ENCODE measurements at regions not wholly inside any gene's neighbourhood (a gene's known extent, or its start where the extent isn't known, plus 50 kb on each side); places are given as distances from the start of the nearest gene placed in this dataset.
A peak's percentile ranks its signal among the peaks of the same experiment; 100 is the strongest.

DNA sequence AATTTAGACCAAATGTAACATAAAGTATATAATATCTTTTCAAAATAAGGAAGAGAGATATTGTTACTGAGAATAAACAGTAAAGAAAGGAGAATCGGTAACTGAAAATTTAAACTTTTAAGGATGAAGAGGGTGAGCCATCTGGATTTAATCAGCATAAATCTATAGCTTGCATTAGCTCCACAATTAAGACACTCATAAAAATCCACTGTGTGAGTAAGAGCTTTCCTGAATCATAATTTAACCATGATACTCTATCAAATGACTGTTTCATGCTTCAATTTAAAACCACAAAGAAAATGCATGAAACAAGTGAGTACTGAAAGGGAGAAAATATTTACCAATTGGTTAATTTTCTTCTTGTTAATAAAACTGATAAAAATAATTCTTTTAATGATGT is 951.5 kb upstream of the SLIT2 start:
- Histone ChIP-seq H3K27me3 (replicated peaks; ENCODE audit: insufficient read depth, low read depth, low read length, poor library complexity) (no peaks in the 10 kb centered on the region), H3K9me3 (ENCODE audit: low read depth, low read length, poor library complexity, severe bottlenecking) (no peaks in the 10 kb centered on the region), H3K4me3 (ENCODE audit: low read depth, low read length, poor library complexity, severe bottlenecking) (no peak overlapping the region), H3K27ac (ENCODE audit: low read depth, low read length, poor library complexity, severe bottlenecking) (no peak overlapping the region), H3K36me3 (ENCODE audit: insufficient read depth, low read length, poor library complexity, severe bottlenecking) (no peaks in the 10 kb centered on the region), H3K4me1 (ENCODE audit: insufficient read depth, low read length, poor library complexity, severe bottlenecking) (peaks cover 18% of the 10 kb centered on the region)
- TF ChIP-seq, protein P1, sequence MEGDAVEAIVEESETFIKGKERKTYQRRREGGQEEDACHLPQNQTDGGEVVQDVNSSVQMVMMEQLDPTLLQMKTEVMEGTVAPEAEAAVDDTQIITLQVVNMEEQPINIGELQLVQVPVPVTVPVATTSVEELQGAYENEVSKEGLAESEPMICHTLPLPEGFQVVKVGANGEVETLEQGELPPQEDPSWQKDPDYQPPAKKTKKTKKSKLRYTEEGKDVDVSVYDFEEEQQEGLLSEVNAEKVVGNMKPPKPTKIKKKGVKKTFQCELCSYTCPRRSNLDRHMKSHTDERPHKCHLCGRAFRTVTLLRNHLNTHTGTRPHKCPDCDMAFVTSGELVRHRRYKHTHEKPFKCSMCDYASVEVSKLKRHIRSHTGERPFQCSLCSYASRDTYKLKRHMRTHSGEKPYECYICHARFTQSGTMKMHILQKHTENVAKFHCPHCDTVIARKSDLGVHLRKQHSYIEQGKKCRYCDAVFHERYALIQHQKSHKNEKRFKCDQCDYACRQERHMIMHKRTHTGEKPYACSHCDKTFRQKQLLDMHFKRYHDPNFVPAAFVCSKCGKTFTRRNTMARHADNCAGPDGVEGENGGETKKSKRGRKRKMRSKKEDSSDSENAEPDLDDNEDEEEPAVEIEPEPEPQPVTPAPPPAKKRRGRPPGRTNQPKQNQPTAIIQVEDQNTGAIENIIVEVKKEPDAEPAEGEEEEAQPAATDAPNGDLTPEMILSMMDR (conservative IDR thresholded peaks at IDR 0.05; ENCODE audit: low read depth, low read length), result no peak
- no peak for TF ChIP-seq EZH2 (IDR thresholded peaks at IDR 0.05; ENCODE audit: borderline replicate concordance, low read depth, low read length, poor library complexity, severe bottlenecking)
- BruUV-seq (replicated peaks), result no TSS peak
- ChIA-PET CTCF (no interaction called here), POLR2A (ENCODE audit: low non-redundant PET) (no interaction called here)
- intact Hi-C loops (cut with micrococcal nuclease; ENCODE audit: unreplicated experiment), result loop anchor here (10.0 kb wide), 2 partner anchors 675 to 1245 kb away; no protein-coding TSS in a partner anchor
- DNase-seq (ENCODE audit: low spot score), result peak; percentile 65

GRCh38 chr4:19298998-19299397 is 952.7 kb upstream of the SLIT2 start:
- DNase-seq (ENCODE audit: low spot score), result no peak
- intact Hi-C loops (cut with micrococcal nuclease; ENCODE audit: unreplicated experiment), result no loop called here
- Histone ChIP-seq H3K27ac (ENCODE audit: low read depth, low read length, poor library complexity, severe bottlenecking) (no peak overlapping the region), H3K4me3 (ENCODE audit: low read depth, low read length, poor library complexity, severe bottlenecking) (no peak overlapping the region), H3K4me1 (ENCODE audit: insufficient read depth, low read length, poor library complexity, severe bottlenecking) (peaks cover 18% of the 10 kb centered on the region), H3K36me3 (ENCODE audit: insufficient read depth, low read length, poor library complexity, severe bottlenecking) (no peaks in the 10 kb centered on the region), H3K27me3 (replicated peaks; ENCODE audit: insufficient read depth, low read depth, low read length, poor library complexity) (no peaks in the 10 kb centered on the region), H3K9me3 (ENCODE audit: low read depth, low read length, poor library complexity, severe bottlenecking) (no peaks in the 10 kb centered on the region)
- BruUV-seq (replicated peaks), result no TSS peak
- TF ChIP-seq, protein P1 (conservative IDR thresholded peaks at IDR 0.05; ENCODE audit: low read depth, low read length), result no peak
- TF ChIP-seq EZH2 (IDR thresholded peaks at IDR 0.05; ENCODE audit: borderline replicate concordance, low read depth, low read length, poor library complexity, severe bottlenecking), result no peak
- ChIA-PET POLR2A (ENCODE audit: low non-redundant PET) (interaction anchor here (0.7 kb wide), 1 partner anchor 65 kb away, joined by 3 read pairs; no protein-coding TSS in a partner anchor), CTCF (no interaction called here)

DNA sequence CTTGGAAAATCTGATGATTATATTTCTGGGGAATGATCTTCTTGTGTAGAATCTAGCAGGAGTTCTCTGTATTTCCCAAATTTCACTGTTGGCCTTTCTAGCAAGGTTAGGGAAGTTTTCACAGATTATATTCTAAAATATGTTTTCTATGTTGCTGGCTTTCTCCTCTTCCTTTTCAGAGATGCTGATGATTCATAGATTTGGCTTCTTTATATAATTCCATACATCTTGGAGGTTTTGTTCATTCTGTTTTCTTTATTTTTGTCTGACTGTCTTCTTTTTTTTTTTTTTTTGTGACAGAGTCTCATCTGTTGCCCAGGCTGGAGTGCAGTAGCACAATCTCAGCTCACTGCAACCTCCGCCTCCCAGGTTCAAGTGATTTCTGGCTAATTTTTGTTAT is 957.9 kb upstream of the SLIT2 start:
- ChIA-PET POLR2A (ENCODE audit: low non-redundant PET) (no interaction called here), CTCF (no interaction called here)
- Histone ChIP-seq H3K4me1 (ENCODE audit: insufficient read depth, low read length, poor library complexity, severe bottlenecking) (no peaks in the 10 kb centered on the region), H3K36me3 (ENCODE audit: insufficient read depth, low read length, poor library complexity, severe bottlenecking) (no peaks in the 10 kb centered on the region), H3K27ac (ENCODE audit: low read depth, low read length, poor library complexity, severe bottlenecking) (no peak overlapping the region), H3K9me3 (ENCODE audit: low read depth, low read length, poor library complexity, severe bottlenecking) (peaks cover 4% of the 10 kb centered on the region), H3K27me3 (replicated peaks; ENCODE audit: insufficient read depth, low read depth, low read length, poor library complexity) (no peaks in the 10 kb centered on the region), H3K4me3 (ENCODE audit: low read depth, low read length, poor library complexity, severe bottlenecking) (no peak overlapping the region)
- intact Hi-C loops (cut with micrococcal nuclease; ENCODE audit: unreplicated experiment), result no loop called here
- no peak for DNase-seq (ENCODE audit: low spot score)
- BruUV-seq (replicated peaks), result no TSS peak
- TF ChIP-seq EZH2 (IDR thresholded peaks at IDR 0.05; ENCODE audit: borderline replicate concordance, low read depth, low read length, poor library complexity, severe bottlenecking), result no peak
- TF ChIP-seq, protein P1 (conservative IDR thresholded peaks at IDR 0.05; ENCODE audit: low read depth, low read length), result no peak
